Breast epithelium (tissue), 4 donors: ENCODE measurements at regions not wholly inside any gene's neighbourhood (a gene's known extent, or its start where the extent isn't known, plus 50 kb on each side); places are given as distances from the start of the nearest gene placed in this dataset.

Source experiments
- DNase-seq, 2 donors: peaks; one replicate each; pipeline ENCODE4 v3.0.0-alpha.2; 2019; ENCODE audit warnings: low spot score in 2 of 2
- H3K27ac ChIP-seq, 2 donors: fragments of 200-600 bp; sonication (generic) in 1 of 2; one replicate each; pipeline ENCODE4 v1.5.1; 2016 to 2019; ENCODE audit warnings: mild to moderate bottlenecking in 1 of 2
- H3K27me3 ChIP-seq, 2 donors: fragments of 200-600 bp; sonication (generic) in 1 of 2; one replicate each; pipeline versions ENCODE4 v1.5.1 to v1.6.0; 2017 to 2019; ENCODE audit warnings: control low read depth in 1 of 2, mild to moderate bottlenecking in 1 of 2
- H3K36me3 ChIP-seq: fragments of 200-600 bp; one replicate; pipeline ENCODE4 v1.5.1; 2019
- H3K4me1 ChIP-seq, 2 donors: fragments of 200-600 bp; sonication (generic); one replicate each; pipeline ENCODE4 v1.5.1; 2016 to 2019; ENCODE audit warnings: control low read depth in 1 of 2
- H3K4me3 ChIP-seq, 3 donors: fragments of 200-600 bp; sonication (generic); 1 replicate in 2 of 3; 2 replicates in 1 of 3; pipeline ENCODE4 v1.5.1; 2016 to 2019; ENCODE audit warnings: mild to moderate bottlenecking in 3 of 3, moderate library complexity in 2 of 3
- H3K9me3 ChIP-seq, 2 donors: fragments of 200-600 bp; sonication (generic) in 1 of 2; one replicate each; pipeline ENCODE4 v1.5.1; 2016 to 2019; ENCODE audit warnings: control low read depth in 1 of 2
- CTCF ChIP-seq, 3 donors: fragments of 450-650 bp; IDR thresholded peaks; one replicate each; pipeline ENCODE4 v1.5.1; 2016 to 2017; ENCODE audit warnings: antibody characterized with exemption in 3 of 3, mild to moderate bottlenecking in 3 of 3, moderate library complexity in 3 of 3
- POLR2A ChIP-seq: fragments of 450-650 bp; IDR thresholded peaks from one replicate; pipeline ENCODE4 v1.6.1; 2016; ENCODE audit warnings: antibody characterized with exemption, mild to moderate bottlenecking, moderate library complexity
- POLR2AphosphoS5 ChIP-seq, 3 donors: sonication (generic); formaldehyde crosslinking; IDR thresholded peaks; one replicate each; pipeline ENCODE4 v1.6.1; 2017; ENCODE audit warnings: antibody characterized with exemption in 3 of 3
- intact Hi-C: fragments of 100-400 bp; cut with DNase I; formaldehyde crosslinking; loops from one replicate; pipeline ENCODE4 v1.15.1; 2023; ENCODE audit warnings: low total_unique reads

- no peak for TF ChIP-seq POLR2AphosphoS5 (IDR thresholded peaks at IDR 0.05)
- TF ChIP-seq POLR2A, result no peak
- no peak for TF ChIP-seq CTCF (IDR thresholded peaks at IDR 0.05)
- intact Hi-C loops, result no loop called here
- no peak for DNase-seq
- Histone ChIP-seq H3K27ac (no peak overlapping the region), H3K9me3 (no peaks in the 10 kb centered on the region), H3K27me3 (no peaks in the 10 kb centered on the region), H3K4me1 (no peaks in the 10 kb centered on the region), H3K36me3 (no peaks in the 10 kb centered on the region), H3K4me3 (no peak overlapping the region)
Measured at GRCh38 chr12:126898562-126898961, 1368.4 kb upstream of the TMEM132C start.

- Histone ChIP-seq H3K27me3 (no peaks in the 10 kb centered on the region), H3K9me3 (no peaks in the 10 kb centered on the region), H3K4me1 (no peaks in the 10 kb centered on the region), H3K36me3 (no peaks in the 10 kb centered on the region), H3K4me3 (no peak overlapping the region), H3K27ac (no peak overlapping the region)
- DNase-seq, result no peak
- intact Hi-C loops, result no loop called here
- no peak for TF ChIP-seq CTCF (IDR thresholded peaks at IDR 0.05)
- TF ChIP-seq POLR2A, result no peak
- no peak for TF ChIP-seq POLR2AphosphoS5 (IDR thresholded peaks at IDR 0.05)
Measured at GRCh38 chr12:126899926-126900792, 1366.8 kb upstream of the TMEM132C start.

- no peaks in the 10 kb centered on the region for H3K27me3 ChIP-seq
- H3K4me1 ChIP-seq, result no peaks in the 10 kb centered on the region
- no peak for TF ChIP-seq POLR2AphosphoS5 (IDR thresholded peaks at IDR 0.05)
- TF ChIP-seq CTCF (IDR thresholded peaks at IDR 0.05), result no peak
- TF ChIP-seq POLR2A, result no peak
- H3K9me3 ChIP-seq, result no peaks in the 10 kb centered on the region
- intact Hi-C loops, result no loop called here
- no peaks in the 10 kb centered on the region for H3K36me3 ChIP-seq
- no peak for DNase-seq
- no peak overlapping the region for H3K4me3 ChIP-seq
- no peak overlapping the region for H3K27ac ChIP-seq
Measured at GRCh38 chr12:126903027-126903876, 1363.7 kb upstream of the TMEM132C start.

GRCh38 chr12:126905752-126906151 is 1361.2 kb upstream of the TMEM132C start:
- H3K27ac ChIP-seq, result no peak overlapping the region
- no peak overlapping the region for H3K4me3 ChIP-seq
- no peaks in the 10 kb centered on the region for H3K27me3 ChIP-seq
- H3K4me1 ChIP-seq, result no peaks in the 10 kb centered on the region
- H3K9me3 ChIP-seq, result no peaks in the 10 kb centered on the region
- intact Hi-C loops, result no loop called here
- DNase-seq, result no peak
- H3K36me3 ChIP-seq, result no peaks in the 10 kb centered on the region
- no peak for TF ChIP-seq POLR2A

- intact Hi-C loops, result no loop called here
- Histone ChIP-seq H3K27me3 (no peaks in the 10 kb centered on the region), H3K9me3 (no peaks in the 10 kb centered on the region), H3K4me3 (no peak overlapping the region), H3K36me3 (no peaks in the 10 kb centered on the region), H3K27ac (no peak overlapping the region), H3K4me1 (no peaks in the 10 kb centered on the region)
- no peak for TF ChIP-seq CTCF (IDR thresholded peaks at IDR 0.05)
- TF ChIP-seq POLR2A, result no peak
- no peak for TF ChIP-seq POLR2AphosphoS5 (IDR thresholded peaks at IDR 0.05)
- no peak for DNase-seq
Measured at GRCh38 chr12:126907900-126908764, 1358.8 kb upstream of the TMEM132C start.
